H9 (cell line): ENCODE measurements at regions not wholly inside any gene's neighbourhood (a gene's known extent, or its start where the extent isn't known, plus 50 kb on each side); places are given as distances from the start of the nearest gene placed in this dataset.

Source experiments
- DNase-seq: peaks from one replicate; pipeline ENCODE4 v3.0.0-alpha.2; 2017
- H2AFZ ChIP-seq: one replicate; pipeline ENCODE4 v1.6.1; 2013; ENCODE audit warnings: mild to moderate bottlenecking, low read length, control low read depth, moderate library complexity
- H2AK5ac ChIP-seq: 2 replicates; pipeline ENCODE4 v1.6.1; 2013; ENCODE audit warnings: low read length, control low read depth, mixed read lengths; ENCODE audit not compliant: insufficient read length
- H2BK120ac ChIP-seq: one replicate; pipeline ENCODE4 v1.6.1; 2013; ENCODE audit warnings: low read depth, mild to moderate bottlenecking, low read length, control low read depth, inconsistent platforms; ENCODE audit not compliant: poor library complexity, severe bottlenecking
- H2BK12ac ChIP-seq: 2 replicates; pipeline ENCODE4 v1.6.1; 2013; ENCODE audit warnings: low read length, control low read depth, mixed read lengths, low read depth; ENCODE audit not compliant: insufficient read length
- H2BK15ac ChIP-seq: 2 replicates; pipeline ENCODE4 v1.6.1; 2013; ENCODE audit warnings: low read depth, low read length, control low read depth
- H2BK20ac ChIP-seq: one replicate; pipeline ENCODE4 v1.6.1; 2013; ENCODE audit warnings: low read depth, mild to moderate bottlenecking, low read length, control low read depth, inconsistent platforms; ENCODE audit not compliant: poor library complexity, severe bottlenecking
- H2BK5ac ChIP-seq: 2 replicates; pipeline ENCODE4 v1.6.1; 2013; ENCODE audit warnings: low read length, control low read depth, mixed read lengths; ENCODE audit not compliant: insufficient read length
- H3K14ac ChIP-seq: 2 replicates; pipeline ENCODE4 v1.6.1; 2013; ENCODE audit warnings: low read length, control low read depth; ENCODE audit not compliant: insufficient read depth
- H3K18ac ChIP-seq: 2 replicates; pipeline ENCODE4 v1.6.1; 2013; ENCODE audit warnings: low read depth, mild to moderate bottlenecking, mixed read lengths, low read length, control low read depth; ENCODE audit not compliant: insufficient read length
- H3K23ac ChIP-seq: 2 replicates; pipeline ENCODE4 v1.6.1; 2013; ENCODE audit warnings: low read length, control low read depth, mixed read lengths, low read depth; ENCODE audit not compliant: insufficient read length
- H3K23me2 ChIP-seq: 2 replicates; pipeline ENCODE4 v1.6.1; 2013; ENCODE audit warnings: low read depth, mild to moderate bottlenecking, mixed read lengths, low read length, control low read depth; ENCODE audit not compliant: insufficient read length, poor library complexity, severe bottlenecking
- H3K27ac ChIP-seq: 2 replicates; pipeline ENCODE4 v1.5.1; 2013; ENCODE audit warnings: low read length, control low read depth, mixed read lengths, low read depth; ENCODE audit not compliant: insufficient read length
- H3K27me3 ChIP-seq: 2 replicates; pipeline ENCODE4 v1.6.1; 2013; ENCODE audit warnings: low read length, control low read depth, inconsistent platforms; ENCODE audit not compliant: insufficient read depth
- H3K4ac ChIP-seq: 2 replicates; pipeline ENCODE4 v1.6.1; 2013; ENCODE audit warnings: low read depth, mild to moderate bottlenecking, control low read depth, inconsistent platforms, low read length, moderate library complexity
- H3K4me1 ChIP-seq: 2 replicates; pipeline ENCODE4 v1.6.1; 2013; ENCODE audit warnings: low read length, control low read depth, inconsistent platforms; ENCODE audit not compliant: insufficient read depth
- H3K4me2 ChIP-seq: 2 replicates; pipeline ENCODE4 v1.6.1; 2013; ENCODE audit warnings: low read length, control low read depth, mixed read lengths; ENCODE audit not compliant: insufficient read length, insufficient read depth
- H3K56ac ChIP-seq: 2 replicates; pipeline ENCODE4 v1.6.1; 2013; ENCODE audit warnings: low read depth, mild to moderate bottlenecking, mixed read lengths, low read length, control low read depth; ENCODE audit not compliant: insufficient read length
- H3K79me1 ChIP-seq: 2 replicates; pipeline ENCODE4 v1.6.1; 2013; ENCODE audit warnings: low read depth, mild to moderate bottlenecking, moderate library complexity, low read length, control low read depth, inconsistent platforms; ENCODE audit not compliant: insufficient read depth, poor library complexity, severe bottlenecking
- H3K79me2 ChIP-seq: 2 replicates; pipeline ENCODE4 v1.6.1; 2013; ENCODE audit warnings: low read length, control low read depth, inconsistent platforms; ENCODE audit not compliant: insufficient read depth
- H3K9ac ChIP-seq: 2 replicates; pipeline ENCODE4 v1.6.1; 2013; ENCODE audit warnings: low read length, control low read depth, mixed read lengths; ENCODE audit not compliant: insufficient read length; ENCODE audit errors: extremely low read depth
- H3K9me3 ChIP-seq: one replicate; pipeline ENCODE4 v1.6.1; 2013; ENCODE audit warnings: low read depth, low read length, inconsistent platforms; ENCODE audit not compliant: control insufficient read depth
- H3T11ph ChIP-seq: one replicate; pipeline ENCODE4 v1.6.1; 2013; ENCODE audit warnings: mild to moderate bottlenecking, low read length, control low read depth, inconsistent platforms
- H4K20me1 ChIP-seq: one replicate; pipeline ENCODE4 v1.6.1; 2013; ENCODE audit not compliant: control insufficient read depth, insufficient read length, insufficient read depth
- H4K5ac ChIP-seq: 2 replicates; pipeline ENCODE4 v1.6.1; 2013; ENCODE audit warnings: low read depth, mild to moderate bottlenecking, mixed read lengths, low read length, control low read depth; ENCODE audit not compliant: insufficient read length
- H4K8ac ChIP-seq: replicated peaks from 2 replicates; pipeline ENCODE4 v1.6.1; 2013; ENCODE audit warnings: low read length, control low read depth, mixed read lengths, low read depth; ENCODE audit not compliant: insufficient read length
- H4K91ac ChIP-seq: 2 replicates; pipeline ENCODE4 v1.6.1; 2013; ENCODE audit warnings: low read depth, mild to moderate bottlenecking, moderate library complexity, mixed read lengths, low read length, control low read depth; ENCODE audit not compliant: insufficient read length
- H3K27ac Mint-ChIP-seq, 3 experiments: 2 replicates in 2 of 3; 3 replicates in 1 of 3; pipeline ENCODE4 v1.8.0; 2020 to 2021; ENCODE audit warnings: mixed read lengths in 3 of 3, mild to moderate bottlenecking in 1 of 3, moderate library complexity in 1 of 3
- H3K27me3 Mint-ChIP-seq: 2 replicates; pipeline ENCODE4 v1.8.0; 2021; ENCODE audit warnings: low read depth, mild to moderate bottlenecking, moderate library complexity, mixed read lengths
- H3K36me3 Mint-ChIP-seq, 3 experiments: 2 replicates in 2 of 3; 3 replicates in 1 of 3; pipeline ENCODE4 v1.8.0; 2020 to 2021; ENCODE audit warnings: low read depth in 3 of 3, mixed read lengths in 3 of 3; ENCODE audit not compliant: insufficient read depth in 1 of 3
- H3K4me1 Mint-ChIP-seq, 2 experiments: 2 replicates each; pipeline ENCODE4 v1.8.0; 2020; ENCODE audit warnings: mixed read lengths in 2 of 2
- H3K4me3 Mint-ChIP-seq, 2 experiments: 2 replicates in 1 of 2; 3 replicates in 1 of 2; pipeline ENCODE4 v1.8.0; 2020 to 2021; ENCODE audit warnings: mild to moderate bottlenecking in 2 of 2, mixed read lengths in 2 of 2, moderate library complexity in 1 of 2
- H3K9me3 Mint-ChIP-seq, 2 experiments: 2 replicates in 1 of 2; 3 replicates in 1 of 2; pipeline ENCODE4 v1.8.0; 2020; ENCODE audit warnings: mild to moderate bottlenecking in 2 of 2, mixed read lengths in 2 of 2, moderate library complexity in 1 of 2
- CTCF ChIP-seq: fragments of 200-600 bp; sonication (generic); conservative IDR thresholded peaks from 3 replicates; pipeline ENCODE4 v1.8.0; 2021; ENCODE audit warnings: antibody characterized with exemption, mild to moderate bottlenecking

GRCh38 chr21:18148401-18148800 lies 96.2 kb upstream of the CHODL start:
- Histone ChIP-seq H4K5ac (no peak overlapping the region), H2AK5ac (no peak overlapping the region), H3K4me1 (no peaks in the 10 kb centered on the region), H3K9me3 (no peaks in the 10 kb centered on the region), H3K23ac (no peak overlapping the region), H3K4ac (no peak overlapping the region), H3K79me2 (no peaks in the 10 kb centered on the region), H3K14ac (no peak overlapping the region), H3K4me2 (no peak overlapping the region), H3K27me3 (no peaks in the 10 kb centered on the region), H3K27ac (no peak overlapping the region), H2AFZ (no peak overlapping the region), H3K56ac (no peak overlapping the region), H3K23me2 (no peaks in the 10 kb centered on the region), H3K79me1 (no peaks in the 10 kb centered on the region), H2BK15ac (no peak overlapping the region), H2BK12ac (no peak overlapping the region), H2BK20ac (no peak overlapping the region), H3K18ac (no peak overlapping the region), H4K91ac (no peak overlapping the region), H4K8ac (no peak overlapping the region), H3K9ac (no peak overlapping the region), H4K20me1 (no peaks in the 10 kb centered on the region), H2BK5ac (no peak overlapping the region), H3T11ph (no peak overlapping the region), H2BK120ac (no peak overlapping the region)
- peaks cover 2 to 10% (median 3%) of the 10 kb centered on the region in 3 experiments; a peak in 6 of 7 replicates for H3K36me3 Mint-ChIP-seq
- no peak overlapping the region for H3K4me3 Mint-ChIP-seq
- H3K4me1 Mint-ChIP-seq = no peaks in the 10 kb centered on the region
- no peak for DNase-seq
- H3K27ac Mint-ChIP-seq = no peak overlapping the region
- TF ChIP-seq CTCF = no peak
- no peaks in the 10 kb centered on the region for H3K27me3 Mint-ChIP-seq
- peaks cover 2 to 4% of the 10 kb centered on the region in 2 experiments; a peak in 4 of 5 replicates for H3K9me3 Mint-ChIP-seq
